ENCODE measurements at regions not wholly inside any gene's neighbourhood (a gene's known extent, or its start where the extent isn't known, plus 50 kb on each side); places are given as distances from the start of the nearest gene placed in this dataset.

DNA sequence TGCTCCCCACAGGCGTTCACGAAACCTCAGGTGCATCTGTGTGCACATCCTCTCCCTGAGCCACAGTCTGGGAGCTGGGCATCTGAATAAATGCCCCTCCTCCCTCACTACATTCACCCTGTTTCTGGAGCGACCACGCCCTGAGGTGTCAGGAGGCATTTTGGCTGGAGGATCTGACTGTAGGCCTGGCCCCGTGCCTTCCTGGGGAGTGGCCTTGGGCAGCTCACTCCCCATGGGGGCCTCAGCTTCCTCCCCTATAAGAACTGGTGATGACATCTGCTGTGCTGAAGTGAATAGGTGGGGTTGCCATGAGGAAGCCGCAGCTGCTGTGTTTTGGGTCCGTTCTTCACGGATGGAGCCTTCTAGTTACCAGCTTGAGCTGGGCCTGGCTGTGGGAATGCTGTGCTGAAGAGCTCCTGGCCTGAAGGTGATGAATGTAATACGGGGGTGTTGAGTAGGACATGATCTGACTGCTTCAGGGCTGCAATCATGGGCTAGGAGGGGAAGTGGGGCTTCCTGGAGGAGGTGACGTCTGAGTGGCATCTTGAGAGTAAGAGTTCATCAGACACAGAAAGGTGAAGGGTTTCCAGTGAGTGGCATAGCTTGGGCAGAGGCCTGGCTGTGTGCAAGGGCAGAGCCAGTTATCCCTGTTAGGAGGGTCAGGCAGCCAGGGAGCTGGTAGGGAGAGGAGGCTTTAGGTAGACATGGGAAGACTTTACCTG, 58.2 kb downstream of the GLI2 start:
- DNase-seq (ENCODE audit: low read depth) (peak; percentile 29), FAIRE-seq (no peak)
- Histone ChIP-seq H3K36me3 (ENCODE audit: insufficient read depth, low read length) (no peaks in the 10 kb centered on the region), H3K27me3 (ENCODE audit: insufficient read depth, low read length) (no peaks in the 10 kb centered on the region), H3K4me1 (ENCODE audit: insufficient read depth, low read length) (peaks cover 46% of the 10 kb centered on the region), H3K9ac (ENCODE audit: low read length) (no peak overlapping the region), H3K79me2 (ENCODE audit: insufficient read depth, low read length) (peaks cover 80% of the 10 kb centered on the region), H3K27ac (ENCODE audit: low read depth, low read length) (no peak overlapping the region), H3K4me2 (ENCODE audit: low read length) (no peak overlapping the region), H2AFZ (ENCODE audit: low read depth, low read length) (no peak overlapping the region), H3K4me3 (ENCODE audit: insufficient read depth, low read depth, low read length) (no peak overlapping the region), H4K20me1 (ENCODE audit: insufficient read depth, low read length) (peaks cover 74% of the 10 kb centered on the region), H3K9me3 (ENCODE audit: insufficient read depth, low read depth, low read length) (no peaks in the 10 kb centered on the region)
- H3K27me3 Mint-ChIP-seq (ENCODE audit: low read depth, unreplicated experiment): no peaks in the 10 kb centered on the region
- TF ChIP-seq, protein P1, sequence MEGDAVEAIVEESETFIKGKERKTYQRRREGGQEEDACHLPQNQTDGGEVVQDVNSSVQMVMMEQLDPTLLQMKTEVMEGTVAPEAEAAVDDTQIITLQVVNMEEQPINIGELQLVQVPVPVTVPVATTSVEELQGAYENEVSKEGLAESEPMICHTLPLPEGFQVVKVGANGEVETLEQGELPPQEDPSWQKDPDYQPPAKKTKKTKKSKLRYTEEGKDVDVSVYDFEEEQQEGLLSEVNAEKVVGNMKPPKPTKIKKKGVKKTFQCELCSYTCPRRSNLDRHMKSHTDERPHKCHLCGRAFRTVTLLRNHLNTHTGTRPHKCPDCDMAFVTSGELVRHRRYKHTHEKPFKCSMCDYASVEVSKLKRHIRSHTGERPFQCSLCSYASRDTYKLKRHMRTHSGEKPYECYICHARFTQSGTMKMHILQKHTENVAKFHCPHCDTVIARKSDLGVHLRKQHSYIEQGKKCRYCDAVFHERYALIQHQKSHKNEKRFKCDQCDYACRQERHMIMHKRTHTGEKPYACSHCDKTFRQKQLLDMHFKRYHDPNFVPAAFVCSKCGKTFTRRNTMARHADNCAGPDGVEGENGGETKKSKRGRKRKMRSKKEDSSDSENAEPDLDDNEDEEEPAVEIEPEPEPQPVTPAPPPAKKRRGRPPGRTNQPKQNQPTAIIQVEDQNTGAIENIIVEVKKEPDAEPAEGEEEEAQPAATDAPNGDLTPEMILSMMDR (IDR thresholded peaks at IDR 0.05; ENCODE audit: insufficient read depth, low read depth, low read length): no peak
- no peak for TF ChIP-seq EZH2 (IDR thresholded peaks at IDR 0.05; ENCODE audit: insufficient read depth, low read length)
- H3K9me3 Mint-ChIP-seq (ENCODE audit: unreplicated experiment): no peaks in the 10 kb centered on the region
- peak overlapping the region; percentile 87 for H3K27ac Mint-ChIP-seq (ENCODE audit: unreplicated experiment)
- H3K4me1 Mint-ChIP-seq (ENCODE audit: low read depth, unreplicated experiment): peaks cover 59% of the 10 kb centered on the region
- peak overlapping the region; percentile 16 for H3K4me3 Mint-ChIP-seq (ENCODE audit: unreplicated experiment)
- peaks cover 5% of the 10 kb centered on the region for H3K36me3 Mint-ChIP-seq (ENCODE audit: low read depth, unreplicated experiment)

DNA sequence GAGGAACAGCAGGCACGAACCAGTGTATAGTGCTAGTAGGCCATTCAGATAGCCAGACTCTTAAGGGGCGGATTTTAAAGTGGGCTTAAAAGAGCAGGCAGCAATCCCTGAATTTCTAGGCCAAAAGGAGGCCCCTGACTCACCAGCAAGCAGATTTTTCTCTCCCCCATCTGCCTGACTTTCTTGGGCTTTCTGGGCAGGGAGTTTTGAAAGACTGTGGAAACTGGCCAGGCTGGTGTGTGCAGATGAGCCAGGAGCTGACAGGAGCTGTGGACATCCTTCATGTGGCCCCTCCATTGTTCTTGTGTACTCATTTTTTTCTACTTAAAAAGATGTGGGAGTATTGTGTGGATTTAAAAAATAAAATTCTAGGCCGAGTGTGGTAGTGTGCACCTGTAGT, 59.0 kb downstream of the GLI2 start:
- TF ChIP-seq EZH2 (IDR thresholded peaks at IDR 0.05; ENCODE audit: insufficient read depth, low read length): no peak
- TF ChIP-seq, protein P1 (IDR thresholded peaks at IDR 0.05; ENCODE audit: insufficient read depth, low read depth, low read length): no peak
- Histone ChIP-seq H3K4me1 (ENCODE audit: insufficient read depth, low read length) (peaks cover 46% of the 10 kb centered on the region), H3K4me3 (ENCODE audit: insufficient read depth, low read depth, low read length) (no peak overlapping the region), H3K9ac (ENCODE audit: low read length) (no peak overlapping the region), H3K36me3 (ENCODE audit: insufficient read depth, low read length) (no peaks in the 10 kb centered on the region), H3K27me3 (ENCODE audit: insufficient read depth, low read length) (no peaks in the 10 kb centered on the region), H4K20me1 (ENCODE audit: insufficient read depth, low read length) (peaks cover 78% of the 10 kb centered on the region), H3K4me2 (ENCODE audit: low read length) (no peak overlapping the region), H3K9me3 (ENCODE audit: insufficient read depth, low read depth, low read length) (no peaks in the 10 kb centered on the region), H2AFZ (ENCODE audit: low read depth, low read length) (no peak overlapping the region), H3K27ac (ENCODE audit: low read depth, low read length) (no peak overlapping the region), H3K79me2 (ENCODE audit: insufficient read depth, low read length) (peaks cover 83% of the 10 kb centered on the region)
- peaks cover 63% of the 10 kb centered on the region for H3K4me1 Mint-ChIP-seq (ENCODE audit: low read depth, unreplicated experiment)
- H3K27me3 Mint-ChIP-seq (ENCODE audit: low read depth, unreplicated experiment): no peaks in the 10 kb centered on the region
- DNase-seq (ENCODE audit: low read depth) (peak; percentile 62), FAIRE-seq (no peak)
- no peak overlapping the region for H3K4me3 Mint-ChIP-seq (ENCODE audit: unreplicated experiment)
- no peaks in the 10 kb centered on the region for H3K9me3 Mint-ChIP-seq (ENCODE audit: unreplicated experiment)
- peak overlapping the region; percentile 88 for H3K27ac Mint-ChIP-seq (ENCODE audit: unreplicated experiment)
- H3K36me3 Mint-ChIP-seq (ENCODE audit: low read depth, unreplicated experiment): peaks cover 7% of the 10 kb centered on the region

DNA sequence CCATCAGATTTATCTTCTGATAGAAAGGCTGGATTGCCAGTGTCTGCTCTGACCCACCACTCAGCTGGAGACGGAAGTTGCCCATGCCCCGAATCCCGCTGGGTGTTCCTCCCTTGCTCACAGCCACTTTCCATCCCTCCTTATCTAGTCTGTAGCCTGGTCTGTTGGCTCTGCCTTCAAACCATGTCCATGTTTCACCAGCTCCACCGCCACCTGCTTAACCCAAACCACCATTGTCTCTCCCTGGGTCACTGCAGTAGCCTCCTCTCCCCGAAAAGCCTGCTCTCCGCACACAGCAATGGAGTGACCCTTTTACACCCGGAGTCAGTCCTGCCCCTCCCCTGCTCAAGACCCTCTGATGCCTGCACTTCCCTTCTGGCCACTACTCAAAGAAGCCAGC, 60.4 kb downstream of the GLI2 start:
- Mint-ChIP-seq H3K27ac (ENCODE audit: unreplicated experiment) (peak overlapping the region; percentile 53), H3K4me1 (ENCODE audit: low read depth, unreplicated experiment) (peaks cover 62% of the 10 kb centered on the region), H3K27me3 (ENCODE audit: low read depth, unreplicated experiment) (no peaks in the 10 kb centered on the region), H3K9me3 (ENCODE audit: unreplicated experiment) (no peaks in the 10 kb centered on the region), H3K4me3 (ENCODE audit: unreplicated experiment) (no peak overlapping the region), H3K36me3 (ENCODE audit: low read depth, unreplicated experiment) (peaks cover 8% of the 10 kb centered on the region)
- Histone ChIP-seq H3K79me2 (ENCODE audit: insufficient read depth, low read length) (peaks cover 75% of the 10 kb centered on the region), H4K20me1 (ENCODE audit: insufficient read depth, low read length) (peaks cover 70% of the 10 kb centered on the region), H3K27me3 (ENCODE audit: insufficient read depth, low read length) (no peaks in the 10 kb centered on the region), H3K27ac (ENCODE audit: low read depth, low read length) (no peak overlapping the region), H3K9ac (ENCODE audit: low read length) (no peak overlapping the region), H2AFZ (ENCODE audit: low read depth, low read length) (no peak overlapping the region), H3K4me1 (ENCODE audit: insufficient read depth, low read length) (peaks cover 44% of the 10 kb centered on the region), H3K9me3 (ENCODE audit: insufficient read depth, low read depth, low read length) (no peaks in the 10 kb centered on the region), H3K4me3 (ENCODE audit: insufficient read depth, low read depth, low read length) (no peak overlapping the region), H3K4me2 (ENCODE audit: low read length) (no peak overlapping the region), H3K36me3 (ENCODE audit: insufficient read depth, low read length) (no peaks in the 10 kb centered on the region)
- FAIRE-seq (no peak), DNase-seq (ENCODE audit: low read depth) (no peak)
- TF ChIP-seq, protein P1 (IDR thresholded peaks at IDR 0.05; ENCODE audit: insufficient read depth, low read depth, low read length): no peak
- TF ChIP-seq EZH2 (IDR thresholded peaks at IDR 0.05; ENCODE audit: insufficient read depth, low read length): no peak
